H1 (cell line): ENCODE measurements at regions not wholly inside any gene's neighbourhood (a gene's known extent, or its start where the extent isn't known, plus 50 kb on each side); places are given as distances from the start of the nearest gene placed in this dataset.
A peak's percentile ranks its signal among the peaks of the same experiment; 100 is the strongest.
"Not testable (repeated sequence)": the region's sequence is repeated elsewhere in the genome, so short reads cannot be mapped to it uniquely, and the experiment has no call there.

Experiments
- CTCF ChIA-PET: fragments of 300-600 bp; sonication (Branson Sonifier 250); formaldehyde crosslinking; loops from one replicate; lab custom pipeline; 2021; ENCODE audit not compliant: partially characterized antibody; lab: Charles Lee
- POLR2A ChIA-PET: fragments of 300-600 bp; sonication (Branson Sonifier 250); formaldehyde crosslinking; loops from one replicate; lab custom pipeline; 2021; ENCODE audit warnings: inconsistent platforms; ENCODE audit not compliant: partially characterized antibody; lab: Charles Lee
- DNase-seq, 2 experiments: peaks; one replicate each; pipeline versions ENCODE4 v3.0.0 to v3.0.0-alpha.2; 2010 to 2022; ENCODE audit warnings: low spot score in 2 of 2, low read depth in 1 of 2, mixed read lengths in 1 of 2
- FAIRE-seq: peaks from 2 replicates; lab custom pipeline; 2011; peaks lifted over from hg19 to GRCh38; lab: Jason Lieb, UNC
- H2AFZ ChIP-seq: 2 replicates; pipeline ENCODE4 v1.8.1; 2012; ENCODE audit warnings: low read length, inconsistent platforms
- H2AK5ac ChIP-seq: 2 replicates; pipeline ENCODE4 v1.6.1; 2013; ENCODE audit warnings: low read depth, low read length
- H2BK120ac ChIP-seq: replicated peaks from 2 replicates; pipeline ENCODE3; 2013; ENCODE audit warnings: low read depth, low read length, inconsistent platforms
- H2BK12ac ChIP-seq: 2 replicates; pipeline ENCODE4 v1.6.1; 2013; ENCODE audit warnings: low read depth, low read length
- H2BK15ac ChIP-seq: 2 replicates; pipeline ENCODE4 v1.6.1; 2013; ENCODE audit warnings: low read length
- H2BK20ac ChIP-seq: 2 replicates; pipeline ENCODE4 v1.6.1; 2013; ENCODE audit warnings: low read length
- H2BK5ac ChIP-seq: 2 replicates; pipeline ENCODE4 v1.6.1; 2013; ENCODE audit warnings: low read depth, low read length
- H3K14ac ChIP-seq: 2 replicates; pipeline ENCODE4 v1.6.1; 2013; ENCODE audit warnings: inconsistent platforms; ENCODE audit not compliant: insufficient read length
- H3K18ac ChIP-seq: 2 replicates; pipeline ENCODE4 v1.6.1; 2013; ENCODE audit warnings: low read length; ENCODE audit errors: extremely low read depth
- H3K23ac ChIP-seq: 2 replicates; pipeline ENCODE4 v1.6.1; 2013; ENCODE audit warnings: inconsistent platforms; ENCODE audit not compliant: insufficient read length
- H3K23me2 ChIP-seq: 2 replicates; pipeline ENCODE4 v1.6.1; 2013; ENCODE audit warnings: low read depth, low read length
- H3K27ac ChIP-seq: 2 replicates; pipeline ENCODE4 v1.6.1; 2011; ENCODE audit warnings: low read depth, low read length, inconsistent platforms
- H3K27me3 ChIP-seq, 4 experiments: replicated peaks in 1 of 4; 1 replicate in 1 of 4; 2 replicates in 3 of 4; pipeline versions ENCODE4 v1.6.1 to v1.8.1; 2011 to 2013; ENCODE audit warnings: low read length in 3 of 4, mild to moderate bottlenecking in 3 of 4, inconsistent platforms in 2 of 4, mixed read lengths in 2 of 4, moderate library complexity in 1 of 4; ENCODE audit not compliant: control insufficient read depth in 3 of 4, insufficient read depth in 3 of 4; ENCODE audit errors: extremely low read depth in 1 of 4
- H3K36me3 ChIP-seq, 4 experiments: 2 replicates each; pipeline versions ENCODE4 v1.6.1 to v1.8.1; 2011 to 2013; ENCODE audit warnings: mild to moderate bottlenecking in 4 of 4, low read length in 3 of 4, moderate library complexity in 2 of 4, control low read depth in 1 of 4, inconsistent platforms in 1 of 4; ENCODE audit not compliant: insufficient read depth in 4 of 4, control insufficient read depth in 2 of 4
- H3K4ac ChIP-seq: replicated peaks from 2 replicates; pipeline ENCODE3; 2013; ENCODE audit warnings: low read length, low read depth, mixed read lengths, inconsistent platforms; ENCODE audit not compliant: insufficient read length
- H3K4me1 ChIP-seq, 4 experiments: replicated peaks in 1 of 4; 1 replicate in 1 of 4; 2 replicates in 3 of 4; pipeline versions ENCODE4 v1.6.1 to v1.8.1; 2011 to 2013; ENCODE audit warnings: low read length in 3 of 4, inconsistent platforms in 2 of 4, mixed read lengths in 1 of 4; ENCODE audit not compliant: insufficient read depth in 4 of 4, control insufficient read depth in 3 of 4
- H3K4me2 ChIP-seq, 2 experiments: 2 replicates each; pipeline versions ENCODE4 v1.6.1 to v1.8.1; 2011 to 2013; ENCODE audit warnings: low read depth in 2 of 2, low read length in 2 of 2, control low read depth in 1 of 2, inconsistent platforms in 1 of 2, mild to moderate bottlenecking in 1 of 2; ENCODE audit not compliant: insufficient read depth in 1 of 2
- H3K4me3 ChIP-seq, 4 experiments: fragments of 200-600, 300-600 bp in 1 of 4; sonication (generic), shearing (Covaris generic), sonication (Bioruptor Twin) in 1 of 4; 2 replicates each; pipeline versions ENCODE4 v1.5.1 to v1.8.1; 2011 to 2016; ENCODE audit warnings: low read length in 4 of 4, low read depth in 3 of 4, control low read depth in 2 of 4, inconsistent platforms in 2 of 4, mild to moderate bottlenecking in 2 of 4, mixed read lengths in 1 of 4, moderate library complexity in 1 of 4; ENCODE audit not compliant: insufficient read depth in 2 of 4; ENCODE audit errors: extremely low read depth in 1 of 4
- H3K56ac ChIP-seq: replicated peaks from 2 replicates; pipeline ENCODE3; 2013; ENCODE audit warnings: low read depth, mild to moderate bottlenecking, mixed read lengths, low read length, inconsistent platforms; ENCODE audit not compliant: insufficient read length
- H3K79me1 ChIP-seq: 2 replicates; pipeline ENCODE4 v1.6.1; 2013; ENCODE audit warnings: low read depth, low read length, control low read depth
- H3K79me2 ChIP-seq, 2 experiments: 2 replicates each; pipeline versions ENCODE4 v1.6.1 to v1.8.1; 2012 to 2013; ENCODE audit warnings: low read length in 2 of 2, mild to moderate bottlenecking in 2 of 2, inconsistent platforms in 1 of 2; ENCODE audit not compliant: insufficient read depth in 2 of 2, control insufficient read depth in 1 of 2
- H3K9ac ChIP-seq, 4 experiments: replicated peaks in 1 of 4; 1 replicate in 1 of 4; 2 replicates in 3 of 4; pipeline versions ENCODE4 v1.6.1 to v1.8.1; 2011 to 2013; ENCODE audit warnings: low read depth in 3 of 4, low read length in 3 of 4, control low read depth in 2 of 4, mild to moderate bottlenecking in 2 of 4, moderate library complexity in 2 of 4, inconsistent platforms in 1 of 4; ENCODE audit errors: extremely low read depth in 1 of 4
- H3K9me3 ChIP-seq, 2 experiments: 2 replicates each; pipeline versions ENCODE4 v1.6.1 to v1.8.1; 2012 to 2013; ENCODE audit warnings: mild to moderate bottlenecking in 2 of 2, moderate library complexity in 2 of 2, control low read depth in 1 of 2, inconsistent platforms in 1 of 2, low read depth in 1 of 2, low read length in 1 of 2, mixed read lengths in 1 of 2; ENCODE audit not compliant: insufficient read depth in 2 of 2
- H4K20me1 ChIP-seq, 2 experiments: replicated peaks in 1 of 2; 2 replicates each; pipeline versions ENCODE3 to v1.8.1; 2011 to 2013; ENCODE audit warnings: inconsistent platforms in 2 of 2, low read length in 2 of 2, mild to moderate bottlenecking in 1 of 2; ENCODE audit not compliant: insufficient read depth in 2 of 2, control insufficient read depth in 1 of 2
- H4K5ac ChIP-seq: 2 replicates; pipeline ENCODE4 v1.6.1; 2013; ENCODE audit warnings: low read length, low read depth, mixed read lengths, inconsistent platforms; ENCODE audit not compliant: insufficient read length
- H4K8ac ChIP-seq: 2 replicates; pipeline ENCODE4 v1.8.0; 2013; ENCODE audit warnings: mild to moderate bottlenecking, moderate library complexity, low read length, inconsistent platforms; ENCODE audit not compliant: insufficient read depth; ENCODE audit errors: extremely low read depth
- H4K91ac ChIP-seq: replicated peaks from 2 replicates; pipeline ENCODE3; 2013; ENCODE audit warnings: low read length, mixed read lengths, inconsistent platforms; ENCODE audit not compliant: insufficient read length
- WGBS, 2 experiments: shearing (Covaris generic) in 1 of 2; methylation state at CpG; one replicate each; pipeline versions ENCODE4 v1.1.6 to v1.1.7; 2013 to 2015; ENCODE audit warnings: low lambda C conversion rate in 2 of 2, mixed read lengths in 2 of 2, inconsistent platforms in 1 of 2, low coverage in 1 of 2, missing lambda C conversion rate in 1 of 2; ENCODE audit not compliant: insufficient replicate concordance in 2 of 2, insufficient coverage in 1 of 2, insufficient read length in 1 of 2; ENCODE audit errors: extremely low coverage in 1 of 2, missing lambda C conversion rate in 1 of 2; 5-methylcytosine and 5-hydroxymethylcytosine counted together

- H3K27ac ChIP-seq, H2BK5ac ChIP-seq, H2AFZ ChIP-seq, H3K4me3 ChIP-seq, H2AK5ac ChIP-seq, H3K23me2 ChIP-seq, H3K23ac ChIP-seq, H2BK20ac ChIP-seq, H2BK15ac ChIP-seq, H3K9ac ChIP-seq, H3K4me1 ChIP-seq, H4K8ac ChIP-seq, H3K4ac ChIP-seq, FAIRE-seq, H3K36me3 ChIP-seq, H2BK120ac ChIP-seq, H3K14ac ChIP-seq, H2BK12ac ChIP-seq, H4K20me1 ChIP-seq, H4K5ac ChIP-seq, H3K56ac ChIP-seq, H3K4me2 ChIP-seq, H3K18ac ChIP-seq, POLR2A ChIA-PET, H3K79me1 ChIP-seq, H3K27me3 ChIP-seq, H3K9me3 ChIP-seq, H3K79me2 ChIP-seq, H4K91ac ChIP-seq, CTCF ChIA-PET: not testable (repeated sequence)
- peak in 1 of 2 experiments; percentile 78 for DNase-seq
- WGBS, 2 experiments, result 84% methylated on average over 1 of the region's 1 CpG; no CpG with 5 or more reads in 1 of the 2 experiments
Observed at GRCh38 chr21:8233000-8233399, 2288.4 kb upstream of the TPTE start.

- H2BK15ac ChIP-seq, H4K5ac ChIP-seq, H3K23me2 ChIP-seq, H2AK5ac ChIP-seq, FAIRE-seq, CTCF ChIA-PET, H3K4me2 ChIP-seq, H2BK5ac ChIP-seq, H2AFZ ChIP-seq, H3K79me1 ChIP-seq, H3K18ac ChIP-seq, H2BK20ac ChIP-seq, H4K20me1 ChIP-seq, H3K79me2 ChIP-seq, POLR2A ChIA-PET, H3K9me3 ChIP-seq, H3K36me3 ChIP-seq, H3K14ac ChIP-seq, H4K8ac ChIP-seq, H3K4me1 ChIP-seq, H3K9ac ChIP-seq, H3K23ac ChIP-seq, H3K4me3 ChIP-seq, H2BK12ac ChIP-seq, H3K27me3 ChIP-seq, H3K27ac ChIP-seq: not testable (repeated sequence)
- Histone ChIP-seq H4K91ac (peak overlapping the region; percentile 9), H3K4ac (peak overlapping the region; percentile 5), H2BK120ac (peak overlapping the region; percentile 10), H3K56ac (peak overlapping the region; percentile 3)
- WGBS, 2 experiments, result 95% methylated on average over 1 of the region's 1 CpG; no CpG with 5 or more reads in 1 of the 2 experiments
- DNase-seq, result peak in 1 of 2 experiments; percentile 93
Observed at GRCh38 chr21:8234059-8234458, 2287.3 kb upstream of the TPTE start.
